ENCODE measurements at regions not wholly inside any gene's neighbourhood (a gene's known extent, or its start where the extent isn't known, plus 50 kb on each side); places are given as distances from the start of the nearest gene placed in this dataset.

DNA sequence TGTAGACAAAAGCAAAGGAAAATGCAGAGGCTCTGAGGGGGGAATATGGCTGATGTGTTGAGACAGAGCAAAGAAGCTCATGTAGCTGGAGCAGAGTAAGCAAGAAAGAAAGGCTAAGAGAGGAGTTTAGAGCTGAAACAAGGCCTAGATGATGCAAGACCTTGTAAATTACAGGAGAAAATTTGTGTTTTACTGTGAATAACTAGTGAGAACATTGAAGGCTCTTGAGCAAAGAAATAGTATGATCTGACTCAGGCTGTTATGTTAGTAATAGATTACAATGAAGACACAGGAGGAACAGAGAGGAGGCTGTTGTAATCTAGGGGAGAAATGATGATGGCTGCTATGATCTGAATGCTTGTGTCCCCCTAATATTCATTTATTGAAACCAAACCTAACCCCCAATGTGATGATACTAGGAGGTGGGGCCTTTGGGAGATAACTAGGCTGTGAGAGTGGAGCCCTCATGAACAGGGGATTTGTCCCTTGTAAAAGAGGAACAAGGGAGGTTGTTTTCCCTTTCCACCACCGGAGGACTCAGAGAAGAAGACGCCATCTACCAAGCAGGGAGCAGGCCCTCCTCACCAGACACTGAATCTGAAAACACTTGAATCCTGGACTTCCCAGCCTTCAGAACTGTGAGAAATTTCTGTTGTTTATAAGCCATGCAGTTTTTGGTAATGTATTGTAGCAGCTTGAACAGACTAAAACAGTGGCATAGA, 394.9 kb downstream of the HTR7 start:
- TF ChIP-seq CTCF (IDR thresholded peaks at IDR 0.05) (no peak), POLR2A (IDR thresholded peaks at IDR 0.05) (no peak), POLR2AphosphoS5 (IDR thresholded peaks at IDR 0.05) (no peak)
